Prostate gland (tissue), 2 donors: ENCODE measurements at regions not wholly inside any gene's neighbourhood (a gene's known extent, or its start where the extent isn't known, plus 50 kb on each side); places are given as distances from the start of the nearest gene placed in this dataset.

Source experiments
- DNase-seq: peaks from one replicate; pipeline ENCODE4 v3.0.0-alpha.2; 2019; ENCODE audit warnings: low spot score
- H3K27ac ChIP-seq, 2 donors: fragments of 200-600 bp; sonication (generic); 2 replicates each; pipeline ENCODE4 v1.5.1; 2017 to 2019
- H3K27me3 ChIP-seq: fragments of 200-600 bp; sonication (generic); replicated peaks from 2 replicates; pipeline ENCODE4 v1.5.1; 2019; ENCODE audit not compliant: insufficient read depth
- H3K36me3 ChIP-seq, 2 donors: fragments of 200-600 bp; sonication (generic); 1 replicate in 1 of 2; 2 replicates in 1 of 2; pipeline versions ENCODE4 v1.5.1 to v1.8.1; 2017 to 2019
- H3K4me1 ChIP-seq: fragments of 200-600 bp; sonication (generic); replicated peaks from 2 replicates; pipeline ENCODE4 v1.5.1; 2019
- H3K4me3 ChIP-seq, 2 donors: fragments of 200-600 bp; sonication (generic); 2 replicates each; pipeline ENCODE4 v1.5.1; 2017 to 2019
- H3K9me3 ChIP-seq: fragments of 200-600 bp; sonication (generic); 2 replicates; pipeline ENCODE4 v1.5.1; 2017
- POLR2A ChIP-seq: fragments of 450-650 bp; IDR thresholded peaks from one replicate; pipeline ENCODE4 v1.6.1; 2016; ENCODE audit warnings: antibody characterized with exemption, mild to moderate bottlenecking
- POLR2AphosphoS5 ChIP-seq: sonication (generic); formaldehyde crosslinking; IDR thresholded peaks from one replicate; pipeline ENCODE4 v1.6.1; 2017; ENCODE audit warnings: antibody characterized with exemption
- WGBS: methylation state at CpG from one replicate; pipeline ENCODE4 v1.1.5; 2018; 5-methylcytosine and 5-hydroxymethylcytosine counted together
- intact Hi-C: fragments of 100-400 bp; cut with DNase I; formaldehyde crosslinking; loops from one replicate; pipeline ENCODE4 v1.14.2; 2022
- TF ChIP-seq, protein P1 (sequence below), 4 experiments: fragments of 200-600 bp in 2 of 4; fragments of 450-650 bp in 2 of 4; sonication (generic) in 2 of 4; IDR thresholded peaks; 1 replicate in 3 of 4; 2 replicates in 1 of 4; pipeline ENCODE4 v1.5.1; 2016 to 2019; ENCODE audit warnings: antibody characterized with exemption in 4 of 4, mild to moderate bottlenecking in 2 of 4, moderate library complexity in 2 of 4

DNA sequence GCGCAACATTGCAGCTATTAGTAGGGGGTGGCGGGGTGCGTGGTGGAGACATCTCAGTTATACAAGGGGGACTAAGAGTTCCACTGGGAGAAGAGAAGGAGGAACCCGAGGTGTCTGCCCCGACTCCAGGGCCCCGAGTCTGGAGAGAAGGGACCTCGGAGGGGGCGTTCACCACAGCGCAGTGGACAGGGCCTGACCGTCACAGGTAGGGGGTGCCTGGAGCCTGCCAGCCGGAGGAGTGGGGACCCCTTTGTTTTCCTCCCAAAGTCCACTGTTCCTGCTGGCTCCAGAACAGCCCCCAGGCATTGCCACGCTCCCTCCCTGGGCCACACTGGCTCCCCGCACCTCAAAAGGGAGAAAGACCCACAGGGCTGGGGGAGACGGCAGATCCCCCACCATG, 175.9 kb upstream of the TNRC6C start:
- no peak for DNase-seq
- intact Hi-C loops = no loop called here
- H3K27ac ChIP-seq = no peak overlapping the region
- H3K27me3 ChIP-seq = no peaks in the 10 kb centered on the region
- H3K9me3 ChIP-seq = no peaks in the 10 kb centered on the region
- H3K36me3 ChIP-seq = no peaks in the 10 kb centered on the region
- H3K4me3 ChIP-seq = no peak overlapping the region
- TF ChIP-seq POLR2AphosphoS5 (no peak), POLR2A (no peak)
- TF ChIP-seq, protein P1, sequence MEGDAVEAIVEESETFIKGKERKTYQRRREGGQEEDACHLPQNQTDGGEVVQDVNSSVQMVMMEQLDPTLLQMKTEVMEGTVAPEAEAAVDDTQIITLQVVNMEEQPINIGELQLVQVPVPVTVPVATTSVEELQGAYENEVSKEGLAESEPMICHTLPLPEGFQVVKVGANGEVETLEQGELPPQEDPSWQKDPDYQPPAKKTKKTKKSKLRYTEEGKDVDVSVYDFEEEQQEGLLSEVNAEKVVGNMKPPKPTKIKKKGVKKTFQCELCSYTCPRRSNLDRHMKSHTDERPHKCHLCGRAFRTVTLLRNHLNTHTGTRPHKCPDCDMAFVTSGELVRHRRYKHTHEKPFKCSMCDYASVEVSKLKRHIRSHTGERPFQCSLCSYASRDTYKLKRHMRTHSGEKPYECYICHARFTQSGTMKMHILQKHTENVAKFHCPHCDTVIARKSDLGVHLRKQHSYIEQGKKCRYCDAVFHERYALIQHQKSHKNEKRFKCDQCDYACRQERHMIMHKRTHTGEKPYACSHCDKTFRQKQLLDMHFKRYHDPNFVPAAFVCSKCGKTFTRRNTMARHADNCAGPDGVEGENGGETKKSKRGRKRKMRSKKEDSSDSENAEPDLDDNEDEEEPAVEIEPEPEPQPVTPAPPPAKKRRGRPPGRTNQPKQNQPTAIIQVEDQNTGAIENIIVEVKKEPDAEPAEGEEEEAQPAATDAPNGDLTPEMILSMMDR (IDR thresholded peaks at IDR 0.05) = no peak
- no peaks in the 10 kb centered on the region for H3K4me1 ChIP-seq
- 89% methylated on average over 14 of the region's 14 CpGs for WGBS

DNA sequence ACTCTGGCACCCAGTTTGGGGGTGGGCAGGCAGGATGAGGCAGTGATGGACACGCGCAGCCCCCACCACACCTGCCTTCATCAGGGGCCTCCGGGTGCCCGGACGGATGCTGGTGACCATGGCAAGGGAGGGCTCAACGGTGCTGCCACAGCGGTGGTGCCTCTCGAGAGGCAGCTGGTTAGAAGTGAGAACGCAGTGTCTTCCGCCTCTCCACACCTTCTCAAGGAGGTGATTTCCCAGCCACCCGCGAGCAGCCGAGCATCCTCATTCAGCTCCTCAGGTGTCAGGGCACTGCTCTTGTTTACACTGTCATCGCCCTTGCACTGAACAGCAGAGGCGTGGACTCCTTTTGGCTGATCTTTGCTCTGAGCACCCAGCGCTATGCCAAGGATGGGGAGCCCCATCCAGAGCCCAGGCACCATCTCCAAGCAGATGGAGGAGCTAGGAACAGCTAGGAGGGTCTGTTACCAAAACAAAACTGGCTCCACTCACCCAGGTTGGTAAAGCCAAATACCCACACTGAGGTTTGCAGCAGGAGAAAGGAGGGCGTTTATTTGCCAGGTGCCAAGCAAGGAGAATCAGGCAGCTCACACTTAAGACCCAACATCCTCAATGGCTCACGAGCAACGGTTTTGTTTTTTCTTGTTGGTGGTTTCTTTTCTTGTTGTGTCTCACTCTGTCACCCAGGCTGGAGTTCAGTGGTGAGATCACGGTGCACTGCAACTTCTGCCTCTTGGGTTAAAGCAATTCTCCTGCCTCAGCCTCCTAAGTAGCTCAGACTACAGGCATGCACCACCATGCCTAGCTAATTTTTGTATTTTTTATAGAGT, 174.3 kb upstream of the TNRC6C start:
- Histone ChIP-seq H3K9me3 (no peaks in the 10 kb centered on the region), H3K36me3 (no peaks in the 10 kb centered on the region), H3K4me1 (no peaks in the 10 kb centered on the region), H3K27ac (no peak overlapping the region), H3K4me3 (no peak overlapping the region), H3K27me3 (no peaks in the 10 kb centered on the region)
- intact Hi-C loops = no loop called here
- WGBS = 82% methylated on average over 20 of the region's 20 CpGs
- TF ChIP-seq, protein P1 (IDR thresholded peaks at IDR 0.05) = no peak
- TF ChIP-seq POLR2AphosphoS5 = no peak
- TF ChIP-seq POLR2A = no peak
- DNase-seq = no peak

- no peaks in the 10 kb centered on the region for H3K9me3 ChIP-seq
- H3K36me3 ChIP-seq = no peaks in the 10 kb centered on the region
- H3K4me1 ChIP-seq = no peaks in the 10 kb centered on the region
- H3K27me3 ChIP-seq = no peaks in the 10 kb centered on the region
- no peak overlapping the region for H3K4me3 ChIP-seq
- TF ChIP-seq, protein P1 (IDR thresholded peaks at IDR 0.05) = no peak
- TF ChIP-seq POLR2A (no peak), POLR2AphosphoS5 (no peak)
- intact Hi-C loops = no loop called here
- DNase-seq = no peak
- no peak overlapping the region for H3K27ac ChIP-seq
- WGBS = 81% methylated on average over 15 of the region's 15 CpGs
Observed at GRCh38 chr17:77785312-77785905, 173.1 kb upstream of the TNRC6C start.

- no peak for DNase-seq
- H3K4me3 ChIP-seq = no peak overlapping the region
- H3K27ac ChIP-seq = no peak overlapping the region
- H3K4me1 ChIP-seq = no peaks in the 10 kb centered on the region
- intact Hi-C loops = no loop called here
- H3K27me3 ChIP-seq = no peaks in the 10 kb centered on the region
- 73% methylated on average over 4 of the region's 4 CpGs for WGBS
- no peaks in the 10 kb centered on the region for H3K36me3 ChIP-seq
- TF ChIP-seq POLR2A (no peak), POLR2AphosphoS5 (no peak)
- TF ChIP-seq, protein P1 (IDR thresholded peaks at IDR 0.05) = no peak
- no peaks in the 10 kb centered on the region for H3K9me3 ChIP-seq
Observed at GRCh38 chr17:77786090-77786489, 172.4 kb upstream of the TNRC6C start.
